Right atrium auricular region (tissue), 2 donors: ENCODE measurements at regions not wholly inside any gene's neighbourhood (a gene's known extent, or its start where the extent isn't known, plus 50 kb on each side); places are given as distances from the start of the nearest gene placed in this dataset.

Experiments used
- DNase-seq: peaks from one replicate; pipeline ENCODE4 v3.0.0-alpha.2; 2019; ENCODE audit warnings: low spot score
- H3K27ac ChIP-seq, 2 donors: fragments of 200-600 bp; sonication (generic); 1 replicate in 1 of 2; 2 replicates in 1 of 2; pipeline ENCODE4 v1.5.1; 2016 to 2019
- H3K27me3 ChIP-seq, 2 donors: fragments of 200-600 bp; sonication (generic); one replicate each; pipeline versions ENCODE4 v1.5.1 to v1.6.0; 2017 to 2019
- H3K36me3 ChIP-seq: fragments of 200-600 bp; sonication (generic); one replicate; pipeline ENCODE4 v1.5.1; 2016
- H3K4me1 ChIP-seq, 2 donors: fragments of 200-600 bp; sonication (generic); one replicate each; pipeline versions ENCODE4 v1.5.1 to v1.6.0; 2017 to 2019
- H3K4me3 ChIP-seq, 2 donors: fragments of 200-600 bp; sonication (generic); 1 replicate in 1 of 2; 2 replicates in 1 of 2; pipeline ENCODE4 v1.5.1; 2017 to 2019; ENCODE audit warnings: mild to moderate bottlenecking in 1 of 2, moderate library complexity in 1 of 2
- H3K9me3 ChIP-seq, 2 donors: fragments of 200-600 bp; sonication (generic); one replicate each; pipeline ENCODE4 v1.5.1; 2019
- TF ChIP-seq, protein P1 (sequence below), 2 donors: fragments of 200-600 bp; sonication (generic); IDR thresholded peaks; one replicate each; pipeline ENCODE4 v1.5.1; 2019; ENCODE audit warnings: antibody characterized with exemption in 2 of 2

DNA sequence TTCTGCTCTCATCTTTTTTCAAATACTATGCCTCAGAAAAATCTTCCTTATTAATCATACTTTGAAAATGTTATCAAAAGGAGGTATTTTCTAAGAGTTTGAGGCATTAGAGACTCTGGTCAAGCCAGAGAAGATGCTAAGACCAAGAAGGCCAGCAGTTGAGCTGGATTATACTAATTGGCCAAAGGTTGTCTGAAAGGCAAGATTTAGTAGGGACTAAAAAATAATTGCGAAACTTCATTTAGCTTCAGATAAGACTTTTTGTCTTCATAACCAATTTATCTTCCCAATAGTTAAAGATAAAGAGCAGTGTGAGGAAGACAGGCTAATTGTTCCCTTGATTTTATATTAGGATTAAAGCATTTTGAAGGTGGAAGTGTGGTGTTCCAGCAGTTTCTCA is 1412.4 kb upstream of the PCDH7 start:
- H3K27me3 ChIP-seq, result no peaks in the 10 kb centered on the region
- TF ChIP-seq, protein P1, sequence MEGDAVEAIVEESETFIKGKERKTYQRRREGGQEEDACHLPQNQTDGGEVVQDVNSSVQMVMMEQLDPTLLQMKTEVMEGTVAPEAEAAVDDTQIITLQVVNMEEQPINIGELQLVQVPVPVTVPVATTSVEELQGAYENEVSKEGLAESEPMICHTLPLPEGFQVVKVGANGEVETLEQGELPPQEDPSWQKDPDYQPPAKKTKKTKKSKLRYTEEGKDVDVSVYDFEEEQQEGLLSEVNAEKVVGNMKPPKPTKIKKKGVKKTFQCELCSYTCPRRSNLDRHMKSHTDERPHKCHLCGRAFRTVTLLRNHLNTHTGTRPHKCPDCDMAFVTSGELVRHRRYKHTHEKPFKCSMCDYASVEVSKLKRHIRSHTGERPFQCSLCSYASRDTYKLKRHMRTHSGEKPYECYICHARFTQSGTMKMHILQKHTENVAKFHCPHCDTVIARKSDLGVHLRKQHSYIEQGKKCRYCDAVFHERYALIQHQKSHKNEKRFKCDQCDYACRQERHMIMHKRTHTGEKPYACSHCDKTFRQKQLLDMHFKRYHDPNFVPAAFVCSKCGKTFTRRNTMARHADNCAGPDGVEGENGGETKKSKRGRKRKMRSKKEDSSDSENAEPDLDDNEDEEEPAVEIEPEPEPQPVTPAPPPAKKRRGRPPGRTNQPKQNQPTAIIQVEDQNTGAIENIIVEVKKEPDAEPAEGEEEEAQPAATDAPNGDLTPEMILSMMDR (IDR thresholded peaks at IDR 0.05), result no peak
- no peak overlapping the region for H3K27ac ChIP-seq
- no peaks in the 10 kb centered on the region for H3K9me3 ChIP-seq
- H3K4me3 ChIP-seq, result no peak overlapping the region
- DNase-seq, result no peak
- H3K4me1 ChIP-seq, result no peaks in the 10 kb centered on the region
- no peaks in the 10 kb centered on the region for H3K36me3 ChIP-seq

DNA sequence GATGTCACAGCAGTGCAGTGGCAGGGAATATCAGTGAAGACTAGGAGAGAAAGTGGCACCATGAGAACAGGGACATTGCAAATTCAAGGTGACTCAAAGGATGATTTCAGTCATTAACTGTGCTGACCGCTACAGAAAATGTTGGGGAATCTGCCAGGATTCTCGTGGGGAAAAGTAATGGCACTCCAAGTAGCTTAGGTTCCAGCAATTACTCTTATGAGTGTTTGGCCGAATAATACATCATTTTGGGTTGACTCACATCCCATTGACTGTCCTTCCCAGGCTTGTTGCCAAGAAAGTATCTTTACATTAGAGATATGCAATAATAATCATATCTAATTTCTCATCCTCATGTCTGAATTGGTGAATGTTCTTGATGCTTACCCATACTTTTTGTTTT is 1411.1 kb upstream of the PCDH7 start:
- TF ChIP-seq, protein P1 (IDR thresholded peaks at IDR 0.05), result no peak
- Histone ChIP-seq H3K4me1 (no peaks in the 10 kb centered on the region), H3K27ac (no peak overlapping the region), H3K36me3 (no peaks in the 10 kb centered on the region), H3K27me3 (no peaks in the 10 kb centered on the region), H3K4me3 (no peak overlapping the region), H3K9me3 (no peaks in the 10 kb centered on the region)
- DNase-seq, result no peak

DNA sequence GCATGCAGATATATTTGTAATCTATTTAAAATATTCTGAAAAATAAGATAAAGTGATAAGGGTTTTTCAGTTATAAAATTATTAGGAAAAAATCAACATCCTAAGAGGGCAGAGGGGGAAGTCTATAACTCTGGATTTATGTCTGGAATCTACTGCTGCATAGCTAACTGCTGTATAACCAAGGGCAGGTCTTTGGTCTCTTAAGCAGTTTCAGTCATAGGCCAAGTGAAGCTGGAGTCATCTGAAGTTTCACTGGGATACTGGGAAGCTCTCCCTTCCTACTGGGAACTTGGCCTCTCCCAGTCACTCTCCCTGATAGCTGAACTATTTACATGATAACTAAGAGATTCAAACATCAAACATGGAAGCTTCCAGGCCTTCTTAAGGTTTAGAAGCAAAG is 1409.9 kb upstream of the PCDH7 start:
- Histone ChIP-seq H3K27me3 (no peaks in the 10 kb centered on the region), H3K4me1 (no peaks in the 10 kb centered on the region), H3K4me3 (no peak overlapping the region), H3K36me3 (no peaks in the 10 kb centered on the region), H3K9me3 (no peaks in the 10 kb centered on the region), H3K27ac (no peak overlapping the region)
- no peak for DNase-seq
- TF ChIP-seq, protein P1 (IDR thresholded peaks at IDR 0.05), result no peak

DNA sequence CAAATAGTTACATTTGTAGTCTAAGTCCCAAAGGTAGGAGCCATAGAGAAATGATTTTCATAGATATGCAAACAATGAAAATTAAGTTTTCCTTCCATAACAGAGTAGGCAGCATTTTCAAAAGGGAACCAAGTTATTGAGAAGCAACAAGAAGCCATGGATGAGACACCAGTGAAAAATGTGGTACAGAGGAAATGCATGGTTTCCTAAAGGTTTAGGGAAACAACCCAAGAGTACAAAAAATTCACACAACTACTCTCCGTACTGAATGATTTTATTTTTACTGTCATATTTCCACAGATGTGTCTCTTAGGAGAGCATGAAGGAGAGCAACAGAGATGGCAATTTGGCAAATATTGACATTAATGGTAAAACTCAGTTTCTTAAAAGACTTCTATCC is 1408.9 kb upstream of the PCDH7 start:
- Histone ChIP-seq H3K4me1 (no peaks in the 10 kb centered on the region), H3K27me3 (no peaks in the 10 kb centered on the region), H3K9me3 (no peaks in the 10 kb centered on the region), H3K4me3 (no peak overlapping the region), H3K27ac (no peak overlapping the region), H3K36me3 (no peaks in the 10 kb centered on the region)
- TF ChIP-seq, protein P1 (IDR thresholded peaks at IDR 0.05), result no peak
- no peak for DNase-seq

DNA sequence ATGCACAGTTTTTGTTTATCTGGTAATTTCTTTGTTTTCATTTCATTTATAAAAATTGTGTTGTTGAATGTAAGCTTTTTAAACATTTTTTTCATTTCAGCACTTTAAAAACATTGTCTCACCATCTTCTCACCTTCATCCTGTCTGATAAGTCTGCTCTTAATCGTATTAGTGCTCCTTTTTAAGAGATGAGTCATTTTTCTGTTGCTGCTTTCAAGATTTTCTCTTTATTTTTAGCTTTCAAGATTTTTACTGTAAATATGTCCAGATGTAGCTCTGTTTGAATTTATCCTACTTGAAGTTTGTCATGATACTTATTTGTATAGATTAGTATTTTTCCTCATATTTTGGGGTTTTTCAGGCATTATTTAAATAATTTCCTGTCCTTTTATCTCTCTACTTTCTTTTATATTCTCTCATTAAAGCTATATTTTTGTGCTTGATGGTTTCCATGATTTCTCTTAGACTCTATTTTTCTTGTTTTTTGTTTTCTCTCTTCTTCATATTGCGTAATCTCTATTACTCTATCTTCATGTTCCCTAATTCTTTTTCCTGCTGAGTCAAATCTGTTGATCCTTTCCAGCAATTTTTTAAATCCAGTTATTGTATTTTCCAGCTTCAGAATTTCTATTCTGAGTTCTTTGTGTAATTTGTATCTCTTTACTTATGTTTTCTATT is 1400.4 kb upstream of the PCDH7 start:
- Histone ChIP-seq H3K27me3 (no peaks in the 10 kb centered on the region), H3K27ac (no peak overlapping the region), H3K4me1 (no peaks in the 10 kb centered on the region), H3K4me3 (no peak overlapping the region), H3K36me3 (no peaks in the 10 kb centered on the region), H3K9me3 (no peaks in the 10 kb centered on the region)
- TF ChIP-seq, protein P1 (IDR thresholded peaks at IDR 0.05), result no peak
- no peak for DNase-seq
